Erythroblast (primary cell): ENCODE measurements at regions not wholly inside any gene's neighbourhood (a gene's known extent, or its start where the extent isn't known, plus 50 kb on each side); places are given as distances from the start of the nearest gene placed in this dataset.
"Not testable (repeated sequence)": the region's sequence is repeated elsewhere in the genome, so short reads cannot be mapped to it uniquely, and the experiment has no call there.

Source experiments
- GATA1 ChIP-seq: IDR thresholded peaks from 2 replicates; pipeline ENCODE4 v1.6.1; 2011; ENCODE audit warnings: low read depth, mild to moderate bottlenecking, control low read depth, low read length, moderate library complexity
- POLR2A ChIP-seq: IDR thresholded peaks from 2 replicates; pipeline ENCODE4 v1.6.1; 2011; ENCODE audit warnings: mild to moderate bottlenecking, low read length

DNA sequence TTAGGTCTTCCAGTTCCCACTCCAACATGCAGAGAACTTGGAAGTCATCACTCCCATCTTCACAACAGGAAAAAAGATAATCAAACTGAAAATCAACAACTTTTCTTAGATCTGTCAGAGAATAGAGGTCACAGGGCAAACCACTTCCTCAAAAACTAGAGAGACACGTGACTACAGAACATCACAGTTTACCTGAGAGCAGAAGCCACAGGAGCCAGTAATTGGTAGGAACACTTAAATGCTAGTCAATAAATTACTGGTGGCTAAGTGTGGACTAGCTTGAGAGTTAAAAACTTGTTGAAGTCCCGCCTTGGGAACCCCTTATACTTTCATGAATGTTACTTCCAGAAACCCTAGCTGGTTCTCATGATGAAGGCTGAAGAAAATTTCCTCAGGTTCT, 81.1 kb downstream of the THSD1 start:
- TF ChIP-seq POLR2A, GATA1: not testable (repeated sequence)
